ENCODE measurements at regions not wholly inside any gene's neighbourhood (a gene's known extent, or its start where the extent isn't known, plus 50 kb on each side); places are given as distances from the start of the nearest gene placed in this dataset.

GRCh38 chr16:82345318-82345717 is 175.3 kb upstream of the MPHOSPH6 start:
- TF ChIP-seq HMGXB4 (CRISPR knock-in tag; IDR thresholded peaks at IDR 0.05) (no peak), CTCF (IDR thresholded peaks at IDR 0.05) (no peak), ZNF138 (CRISPR knock-in tag; conservative IDR thresholded peaks at IDR 0.05) (no peak), NFYB (CRISPR knock-in tag; conservative IDR thresholded peaks at IDR 0.05; ENCODE audit: low read depth) (no peak), ESRRA (CRISPR knock-in tag; IDR thresholded peaks at IDR 0.05; ENCODE audit: borderline replicate concordance) (no peak)
